ENCODE measurements at regions not wholly inside any gene's neighbourhood (a gene's known extent, or its start where the extent isn't known, plus 50 kb on each side); places are given as distances from the start of the nearest gene placed in this dataset.

DNA sequence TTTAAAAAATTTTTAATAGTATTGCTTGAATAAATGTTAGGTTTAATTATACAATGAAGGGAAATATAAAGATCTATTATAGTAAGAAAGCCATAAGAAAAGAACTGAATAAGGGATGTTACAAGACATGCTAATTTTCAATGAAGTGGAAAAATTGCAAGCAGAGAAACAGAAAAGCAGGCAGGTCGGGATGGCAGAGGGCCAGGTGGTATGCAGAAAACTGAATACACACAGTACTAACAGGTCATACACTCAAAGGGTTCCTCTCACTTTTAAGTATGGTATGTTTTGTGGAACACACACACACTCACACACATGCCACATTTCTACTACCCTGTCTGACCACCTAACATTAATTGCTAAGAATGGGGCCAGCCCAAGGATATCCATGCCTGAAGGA is 76.7 kb upstream of the DTNA start:
- H3K9me3 ChIP-seq: no peaks in the 10 kb centered on the region
- no peak for DNase-seq (ENCODE audit: extremely low spot score in 2 of 2)
- H3K4me3 ChIP-seq: no peak overlapping the region
- H3K4me1 ChIP-seq: no peaks in the 10 kb centered on the region
- no peaks in the 10 kb centered on the region for H3K27me3 ChIP-seq
- no peak overlapping the region for H3K27ac ChIP-seq
- TF ChIP-seq POLR2A (IDR thresholded peaks at IDR 0.05) (no peak), CTCF (IDR thresholded peaks at IDR 0.05) (no peak), POLR2AphosphoS5 (IDR thresholded peaks at IDR 0.05; ENCODE audit: insufficient read depth in 1 of 2, low read depth in 1 of 2) (no peak)
- intact Hi-C loops (cut with DNase I): no loop called here
- H3K36me3 ChIP-seq: no peaks in the 10 kb centered on the region

DNA sequence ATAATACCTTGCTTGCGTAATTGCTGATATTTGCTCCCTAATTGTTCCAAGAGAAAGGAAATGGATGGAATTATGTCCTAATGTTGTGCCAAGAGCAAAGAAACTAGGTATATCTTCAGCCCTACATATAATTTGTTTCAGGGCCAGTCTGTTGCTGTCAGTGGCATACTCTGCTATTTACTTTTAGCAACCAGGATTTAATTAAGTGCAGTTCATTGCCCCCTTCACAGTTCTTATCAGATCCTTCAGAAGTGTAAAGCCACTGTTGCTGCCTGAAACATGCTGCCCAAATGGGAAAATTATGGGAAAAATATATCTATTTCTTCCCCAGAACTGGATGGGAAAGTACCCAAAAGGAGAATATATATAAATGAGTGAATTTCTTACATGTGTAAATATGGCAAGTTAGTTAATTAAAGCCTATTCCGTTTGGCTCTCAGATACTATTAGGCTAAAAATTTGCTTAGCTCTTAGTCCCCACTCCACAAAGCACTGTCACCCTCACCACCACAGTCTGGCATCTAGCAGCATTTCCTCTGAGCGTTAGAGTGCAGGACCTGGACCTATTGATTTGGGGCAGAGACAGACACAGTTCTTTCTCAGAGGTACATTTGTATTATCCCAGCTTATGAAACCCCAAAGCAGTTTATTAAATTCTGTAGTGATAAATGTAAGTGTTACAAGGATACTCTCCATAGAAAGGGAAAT is 72.8 kb upstream of the DTNA start:
- Histone ChIP-seq H3K9me3 (no peaks in the 10 kb centered on the region), H3K4me3 (no peak overlapping the region), H3K27me3 (no peaks in the 10 kb centered on the region), H3K4me1 (no peaks in the 10 kb centered on the region), H3K36me3 (no peaks in the 10 kb centered on the region), H3K27ac (no peak overlapping the region)
- TF ChIP-seq POLR2AphosphoS5 (IDR thresholded peaks at IDR 0.05; ENCODE audit: insufficient read depth in 1 of 2, low read depth in 1 of 2) (no peak), POLR2A (IDR thresholded peaks at IDR 0.05) (no peak), CTCF (IDR thresholded peaks at IDR 0.05) (no peak)
- DNase-seq (ENCODE audit: extremely low spot score in 2 of 2): no peak
- intact Hi-C loops (cut with DNase I): loop anchor here (5.0 kb wide), 1 partner anchor 205 kb away; no protein-coding TSS in a partner anchor

GRCh38 chr18:34639687-34640086 is 70.4 kb upstream of the DTNA start:
- Histone ChIP-seq H3K27ac (no peak overlapping the region), H3K9me3 (no peaks in the 10 kb centered on the region), H3K27me3 (no peaks in the 10 kb centered on the region), H3K4me3 (no peak overlapping the region), H3K36me3 (no peaks in the 10 kb centered on the region), H3K4me1 (no peaks in the 10 kb centered on the region)
- intact Hi-C loops (cut with DNase I): loop anchor here (5.0 kb wide), 1 partner anchor 207 kb away; no protein-coding TSS in a partner anchor
- TF ChIP-seq POLR2A (IDR thresholded peaks at IDR 0.05) (no peak), CTCF (IDR thresholded peaks at IDR 0.05) (no peak), POLR2AphosphoS5 (IDR thresholded peaks at IDR 0.05; ENCODE audit: insufficient read depth in 1 of 2, low read depth in 1 of 2) (no peak)
- DNase-seq (ENCODE audit: extremely low spot score in 2 of 2): no peak

- H3K27me3 ChIP-seq: no peaks in the 10 kb centered on the region
- TF ChIP-seq POLR2AphosphoS5 (IDR thresholded peaks at IDR 0.05; ENCODE audit: insufficient read depth in 1 of 2, low read depth in 1 of 2) (no peak), POLR2A (IDR thresholded peaks at IDR 0.05) (no peak), CTCF (IDR thresholded peaks at IDR 0.05) (no peak)
- H3K36me3 ChIP-seq: no peaks in the 10 kb centered on the region
- DNase-seq (ENCODE audit: extremely low spot score in 2 of 2): no peak
- no peak overlapping the region for H3K4me3 ChIP-seq
- H3K27ac ChIP-seq: no peak overlapping the region
- H3K9me3 ChIP-seq: no peaks in the 10 kb centered on the region
- H3K4me1 ChIP-seq: no peaks in the 10 kb centered on the region
- intact Hi-C loops (cut with DNase I): no loop called here
Measured at GRCh38 chr18:34640276-34640675, 69.8 kb upstream of the DTNA start.

DNA sequence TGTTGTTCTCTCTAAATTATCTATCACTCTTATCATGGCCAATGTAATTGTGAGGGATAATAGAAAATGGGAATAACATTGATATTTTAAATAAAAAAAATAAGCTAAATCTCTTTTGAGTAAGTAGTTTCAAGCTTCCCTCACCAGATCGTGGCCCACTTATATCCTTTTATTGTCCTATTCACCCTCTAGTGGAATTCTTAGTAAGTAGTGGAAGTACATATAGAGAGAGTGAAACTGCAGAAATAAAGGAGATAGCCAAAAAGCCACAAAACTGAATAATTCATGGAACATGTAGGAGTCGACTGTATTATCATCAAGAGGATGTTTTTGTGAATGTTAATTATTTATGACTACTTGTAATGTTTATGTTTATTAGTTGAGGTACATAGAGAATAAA is 66.1 kb upstream of the DTNA start:
- intact Hi-C loops (cut with DNase I): no loop called here
- H3K4me1 ChIP-seq: no peaks in the 10 kb centered on the region
- no peak for DNase-seq (ENCODE audit: extremely low spot score in 2 of 2)
- H3K9me3 ChIP-seq: no peaks in the 10 kb centered on the region
- no peak for TF ChIP-seq POLR2A (IDR thresholded peaks at IDR 0.05)
- H3K27me3 ChIP-seq: no peaks in the 10 kb centered on the region
- no peak overlapping the region for H3K27ac ChIP-seq
- no peaks in the 10 kb centered on the region for H3K36me3 ChIP-seq
- H3K4me3 ChIP-seq: no peak overlapping the region
